PC-3 (cell line): ENCODE measurements at regions not wholly inside any gene's neighbourhood (a gene's known extent, or its start where the extent isn't known, plus 50 kb on each side); places are given as distances from the start of the nearest gene placed in this dataset.
"Not testable (repeated sequence)": the region's sequence is repeated elsewhere in the genome, so short reads cannot be mapped to it uniquely, and the experiment has no call there.

Experiments
- ATAC-seq: fragments of 200-7000 bp; cut with Tn5 transposase; 2 replicates; pipeline ENCODE4 v1.9.1; 2020; ENCODE audit warnings: mild to moderate bottlenecking, moderate library complexity
- BruUV-seq: library from RNA; stranded (reverse); fragments of 400-500 nt; replicated peaks from 2 replicates; lab custom pipeline; 2021; lab: Mats Ljungman, UMichigan
- CTCF ChIA-PET: fragments of 300-600 bp; sonication (Branson Sonifier 250); formaldehyde crosslinking; loops from one replicate; lab custom pipeline; 2022; ENCODE audit warnings: antibody characterized with exemption; lab: Charles Lee
- POLR2A ChIA-PET: fragments of 300-600 bp; sonication (Branson Sonifier 250); formaldehyde crosslinking; loops from one replicate; lab custom pipeline; 2022; ENCODE audit warnings: antibody characterized with exemption; ENCODE audit not compliant: unreplicated experiment; lab: Charles Lee
- DNase-seq: peaks from one replicate; pipeline ENCODE4 v3.0.0-alpha.2; 2015
- H2AFZ ChIP-seq: fragments of 300-600 bp; sonication (generic); 2 replicates; pipeline ENCODE4 v1.6.0; 2016; ENCODE audit warnings: antibody characterized with exemption, low read length
- H3F3A ChIP-seq: fragments of 300-600 bp; sonication (generic); one replicate; pipeline ENCODE4 v1.6.0; 2017; ENCODE audit warnings: antibody characterized with exemption, low read length, control low read depth, mild to moderate bottlenecking; ENCODE audit not compliant: unreplicated experiment
- H3K27ac ChIP-seq: fragments of 300-600 bp; sonication (generic); 2 replicates; pipeline ENCODE4 v1.5.1; 2016; ENCODE audit warnings: mild to moderate bottlenecking, low read length
- H3K27me3 ChIP-seq: fragments of 300-600 bp; sonication (generic); 2 replicates; pipeline ENCODE4 v1.6.1; 2016; ENCODE audit warnings: low read length, mixed read lengths
- H3K36me3 ChIP-seq: fragments of 300-600 bp; sonication (generic); 2 replicates; pipeline ENCODE4 v1.6.1; 2016; ENCODE audit warnings: low read depth, mixed run types, low read length, mixed read lengths
- H3K4me1 ChIP-seq: fragments of 300-600 bp; sonication (generic); 2 replicates; pipeline ENCODE4 v1.5.1; 2016; ENCODE audit warnings: low read length; ENCODE audit not compliant: insufficient read depth
- H3K4me2 ChIP-seq: fragments of 300-600 bp; sonication (generic); 2 replicates; pipeline ENCODE4 v1.6.0; 2016; ENCODE audit warnings: low read length
- H3K4me3 ChIP-seq: fragments of 300-600 bp; sonication (generic); 2 replicates; pipeline ENCODE4 v1.5.1; 2016; ENCODE audit warnings: mild to moderate bottlenecking, low read length, mixed read lengths
- H3K79me2 ChIP-seq: fragments of 300-600 bp; sonication (generic); 2 replicates; pipeline ENCODE4 v1.6.1; 2017; ENCODE audit warnings: low read length, mixed read lengths
- H3K9ac ChIP-seq: fragments of 300-600 bp; sonication (generic); 2 replicates; pipeline ENCODE4 v1.6.0; 2016; ENCODE audit warnings: mild to moderate bottlenecking, low read length
- H3K9me2 ChIP-seq: fragments of 300-600 bp; sonication (generic); replicated peaks from 2 replicates; pipeline ENCODE4 v1.6.1; 2016; ENCODE audit warnings: mixed run types, low read length, mixed read lengths
- H3K9me3 ChIP-seq: fragments of 300-600 bp; sonication (generic); 2 replicates; pipeline ENCODE4 v1.6.1; 2016; ENCODE audit warnings: low read length, mixed read lengths
- H4K20me1 ChIP-seq: fragments of 300-600 bp; sonication (generic); 2 replicates; pipeline ENCODE4 v1.6.1; 2016; ENCODE audit warnings: low read length, mixed read lengths
- intact Hi-C: fragments of 100-400 bp; cut with micrococcal nuclease; formaldehyde crosslinking; loops from 2 replicates; pipeline ENCODE4 v1.9.0; 2023

DNA sequence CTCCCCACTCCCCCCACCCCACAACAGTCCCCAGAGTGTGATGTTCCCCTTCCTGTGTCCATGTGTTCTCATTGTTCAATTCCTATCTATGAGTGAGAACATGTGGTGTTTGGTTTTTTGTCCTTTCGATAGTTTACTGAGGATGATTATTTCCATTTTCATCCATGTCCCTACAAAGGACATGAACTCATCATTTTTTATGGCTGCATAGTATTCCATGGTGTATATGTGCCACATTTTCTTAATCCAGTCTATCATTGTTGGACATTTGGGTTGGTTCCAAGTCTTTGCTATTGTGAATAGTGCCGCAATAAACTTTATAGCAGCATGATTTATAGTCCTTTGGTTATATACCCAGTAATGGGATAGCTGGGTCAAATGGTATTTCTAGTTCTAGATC lies 106.6 kb upstream of the WIPF3 start:
- H3K79me2 ChIP-seq, H4K20me1 ChIP-seq, CTCF ChIA-PET, POLR2A ChIA-PET, H3K36me3 ChIP-seq, H3K4me3 ChIP-seq, BruUV-seq, ATAC-seq, H3K27ac ChIP-seq, H3K4me2 ChIP-seq, H3K9me2 ChIP-seq, DNase-seq, H3K27me3 ChIP-seq, H3F3A ChIP-seq, H3K9ac ChIP-seq, H3K9me3 ChIP-seq, H2AFZ ChIP-seq, intact Hi-C loops, H3K4me1 ChIP-seq: not testable (repeated sequence)

DNA sequence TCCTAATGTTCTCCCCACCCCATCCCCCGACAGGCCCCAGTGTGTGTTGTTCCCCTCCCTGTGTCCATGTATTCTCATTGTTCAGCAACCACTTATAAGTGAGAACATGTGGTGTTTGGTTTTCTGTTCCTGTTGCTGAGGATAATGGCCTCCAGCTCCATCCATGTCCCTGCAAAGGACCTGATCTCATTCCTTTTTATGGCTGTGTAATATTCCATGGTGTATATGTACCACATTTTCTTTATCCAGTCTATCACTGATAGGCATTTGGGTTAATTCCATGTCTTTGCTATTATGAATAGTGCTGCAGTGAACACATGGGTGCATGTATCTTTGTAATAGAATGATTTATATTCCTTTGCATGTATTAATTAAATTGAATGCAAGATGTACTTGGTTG lies 104.8 kb upstream of the WIPF3 start:
- POLR2A ChIA-PET, H3K4me1 ChIP-seq, H3F3A ChIP-seq, H3K36me3 ChIP-seq, H3K9me2 ChIP-seq, H3K27me3 ChIP-seq, H3K27ac ChIP-seq, ATAC-seq, BruUV-seq, H3K4me2 ChIP-seq, H3K79me2 ChIP-seq, H3K9me3 ChIP-seq, H3K9ac ChIP-seq, H4K20me1 ChIP-seq, intact Hi-C loops, H2AFZ ChIP-seq, DNase-seq, H3K4me3 ChIP-seq, CTCF ChIA-PET: not testable (repeated sequence)

- CTCF ChIA-PET, H3K9me3 ChIP-seq, H3K36me3 ChIP-seq, POLR2A ChIA-PET, H3F3A ChIP-seq, H3K4me2 ChIP-seq, H3K4me3 ChIP-seq, H3K9me2 ChIP-seq, ATAC-seq, H3K4me1 ChIP-seq, H4K20me1 ChIP-seq, BruUV-seq, DNase-seq, H3K9ac ChIP-seq, H3K27me3 ChIP-seq, H3K79me2 ChIP-seq, H2AFZ ChIP-seq, H3K27ac ChIP-seq, intact Hi-C loops: not testable (repeated sequence)
Measured at GRCh38 chr7:29703830-29704229, 102.5 kb upstream of the WIPF3 start.

GRCh38 chr7:29709002-29709401 lies 97.3 kb upstream of the WIPF3 start:
- H3K27ac ChIP-seq, CTCF ChIA-PET, ATAC-seq, H3F3A ChIP-seq, DNase-seq, H2AFZ ChIP-seq, H3K4me2 ChIP-seq, H3K4me1 ChIP-seq, H3K9ac ChIP-seq, H4K20me1 ChIP-seq, H3K4me3 ChIP-seq, H3K27me3 ChIP-seq, intact Hi-C loops, BruUV-seq, POLR2A ChIA-PET, H3K9me3 ChIP-seq, H3K36me3 ChIP-seq, H3K9me2 ChIP-seq, H3K79me2 ChIP-seq: not testable (repeated sequence)

- H3K9me3 ChIP-seq, CTCF ChIA-PET, H3K9ac ChIP-seq, H2AFZ ChIP-seq, H3F3A ChIP-seq, H3K27me3 ChIP-seq, H3K9me2 ChIP-seq, H3K36me3 ChIP-seq, H4K20me1 ChIP-seq, H3K79me2 ChIP-seq, BruUV-seq: not testable (repeated sequence)
- Histone ChIP-seq H3K27ac (peak overlapping the region; percentile 57), H3K4me3 (peak overlapping the region; percentile 27; the same call in 1 of the 2 replicates), H3K4me1 (peaks cover 21% of the 10 kb centered on the region), H3K4me2 (peak overlapping the region; percentile 87)
- DNase-seq (peak; percentile 97), ATAC-seq (peak; percentile 97)
- POLR2A ChIA-PET = interaction anchor here (0.6 kb wide), 1 partner anchor 73 kb away, joined by 5 read pairs; no protein-coding TSS in a partner anchor
- intact Hi-C loops = loop anchor here (1.0 to 10.0 kb wide), 2 partner anchors 25 to 158 kb away; partner anchors contain the start of gene PRR15
Measured at GRCh38 chr7:29723127-29723526, 83.2 kb upstream of the WIPF3 start.
